NAMALWA (cell line): ENCODE measurements at regions not wholly inside any gene's neighbourhood (a gene's known extent, or its start where the extent isn't known, plus 50 kb on each side); places are given as distances from the start of the nearest gene placed in this dataset.
"Not testable (repeated sequence)": the region's sequence is repeated elsewhere in the genome, so short reads cannot be mapped to it uniquely, and the experiment has no call there.

ENCODE experiments used
- DNase-seq: peaks from one replicate; pipeline ENCODE4 v3.0.0-alpha.2; 2015; ENCODE audit warnings: low spot score

- no peak for DNase-seq
Observed at GRCh38 chrX:76509775-76510174, 82.3 kb downstream of the MAGEE1 start.

GRCh38 chrX:76517544-76517943 lies 90.0 kb downstream of the MAGEE1 start:
- no peak for DNase-seq

GRCh38 chrX:76520273-76521054 lies 93.0 kb downstream of the MAGEE1 start:
- DNase-seq = no peak

GRCh38 chrX:76535675-76536074 lies 108.2 kb downstream of the MAGEE1 start:
- not testable (repeated sequence) for DNase-seq

- DNase-seq = no peak
Observed at GRCh38 chrX:76538860-76539259, 111.3 kb downstream of the MAGEE1 start.

GRCh38 chrX:76543381-76543780 lies 115.9 kb downstream of the MAGEE1 start:
- DNase-seq = not testable (repeated sequence)

- no peak for DNase-seq
Observed at GRCh38 chrX:76550016-76550415, 122.5 kb downstream of the MAGEE1 start.

- DNase-seq = no peak
Observed at GRCh38 chrX:76555269-76555668, 127.8 kb downstream of the MAGEE1 start.

- DNase-seq = peak; percentile 62
Observed at GRCh38 chrX:76555816-76556215, 128.3 kb downstream of the MAGEE1 start.

- DNase-seq = not testable (repeated sequence)
Observed at GRCh38 chrX:76564842-76565241, 137.3 kb downstream of the MAGEE1 start.

- DNase-seq = no peak
Observed at GRCh38 chrX:76605390-76605789, 177.9 kb downstream of the MAGEE1 start.

- DNase-seq = no peak
Observed at GRCh38 chrX:76617020-76617419, 189.5 kb downstream of the MAGEE1 start.

- DNase-seq = no peak
Observed at GRCh38 chrX:76643590-76643989, 216.1 kb downstream of the MAGEE1 start.

GRCh38 chrX:76651369-76651768 lies 223.9 kb downstream of the MAGEE1 start:
- DNase-seq = not testable (repeated sequence)

- DNase-seq = no peak
Observed at GRCh38 chrX:76657499-76657898, 230.0 kb downstream of the MAGEE1 start.
